AG09319 (cell line): ENCODE measurements at regions not wholly inside any gene's neighbourhood (a gene's known extent, or its start where the extent isn't known, plus 50 kb on each side); places are given as distances from the start of the nearest gene placed in this dataset.

Source experiments
- DNase-seq: peaks from one replicate; pipeline ENCODE4 v3.0.0-alpha.2; 2010; ENCODE audit warnings: low read depth; ENCODE audit errors: extremely low read depth
- TF ChIP-seq, protein P1 (sequence below): IDR thresholded peaks from 2 replicates; pipeline ENCODE4 v1.5.1; 2011; ENCODE audit warnings: low read depth, mild to moderate bottlenecking, inconsistent platforms, low read length, moderate library complexity

DNA sequence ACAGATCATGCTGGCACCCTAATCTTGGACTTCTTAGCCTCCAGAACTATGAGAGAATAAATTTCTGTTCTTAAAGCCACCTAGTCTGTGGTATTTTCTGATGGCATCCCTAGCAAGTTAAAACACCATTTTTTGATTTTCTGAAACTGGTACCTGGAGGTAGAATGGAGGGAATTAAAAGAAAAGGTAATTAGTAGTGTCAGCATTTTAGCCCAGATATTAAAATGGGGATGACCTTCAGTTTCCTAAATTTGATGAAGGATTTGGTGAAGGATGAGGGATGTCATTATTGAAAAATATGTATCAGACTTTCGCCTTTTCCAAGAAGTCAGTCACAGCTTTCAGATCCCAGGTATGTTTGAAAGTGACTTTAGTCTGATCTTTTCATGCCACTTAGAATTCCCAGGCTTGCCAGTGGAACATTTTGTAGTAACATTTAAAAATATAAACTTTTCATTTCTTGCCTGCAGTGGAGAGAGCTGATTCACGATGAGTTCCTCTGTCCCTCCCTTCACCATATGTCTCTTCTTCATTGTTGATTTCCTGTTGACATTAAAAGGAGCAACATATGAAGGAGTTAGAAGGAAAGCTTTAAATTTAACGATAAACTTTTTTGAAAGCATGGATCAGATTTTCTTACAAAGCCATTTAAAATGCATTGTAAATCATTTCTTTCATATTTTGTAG is 169.4 kb downstream of the SLIT2 start:
- no peak for DNase-seq
- TF ChIP-seq, protein P1, sequence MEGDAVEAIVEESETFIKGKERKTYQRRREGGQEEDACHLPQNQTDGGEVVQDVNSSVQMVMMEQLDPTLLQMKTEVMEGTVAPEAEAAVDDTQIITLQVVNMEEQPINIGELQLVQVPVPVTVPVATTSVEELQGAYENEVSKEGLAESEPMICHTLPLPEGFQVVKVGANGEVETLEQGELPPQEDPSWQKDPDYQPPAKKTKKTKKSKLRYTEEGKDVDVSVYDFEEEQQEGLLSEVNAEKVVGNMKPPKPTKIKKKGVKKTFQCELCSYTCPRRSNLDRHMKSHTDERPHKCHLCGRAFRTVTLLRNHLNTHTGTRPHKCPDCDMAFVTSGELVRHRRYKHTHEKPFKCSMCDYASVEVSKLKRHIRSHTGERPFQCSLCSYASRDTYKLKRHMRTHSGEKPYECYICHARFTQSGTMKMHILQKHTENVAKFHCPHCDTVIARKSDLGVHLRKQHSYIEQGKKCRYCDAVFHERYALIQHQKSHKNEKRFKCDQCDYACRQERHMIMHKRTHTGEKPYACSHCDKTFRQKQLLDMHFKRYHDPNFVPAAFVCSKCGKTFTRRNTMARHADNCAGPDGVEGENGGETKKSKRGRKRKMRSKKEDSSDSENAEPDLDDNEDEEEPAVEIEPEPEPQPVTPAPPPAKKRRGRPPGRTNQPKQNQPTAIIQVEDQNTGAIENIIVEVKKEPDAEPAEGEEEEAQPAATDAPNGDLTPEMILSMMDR: no peak

GRCh38 chr4:20421603-20421985 is 169.9 kb downstream of the SLIT2 start:
- TF ChIP-seq, protein P1: no peak
- no peak for DNase-seq

DNA sequence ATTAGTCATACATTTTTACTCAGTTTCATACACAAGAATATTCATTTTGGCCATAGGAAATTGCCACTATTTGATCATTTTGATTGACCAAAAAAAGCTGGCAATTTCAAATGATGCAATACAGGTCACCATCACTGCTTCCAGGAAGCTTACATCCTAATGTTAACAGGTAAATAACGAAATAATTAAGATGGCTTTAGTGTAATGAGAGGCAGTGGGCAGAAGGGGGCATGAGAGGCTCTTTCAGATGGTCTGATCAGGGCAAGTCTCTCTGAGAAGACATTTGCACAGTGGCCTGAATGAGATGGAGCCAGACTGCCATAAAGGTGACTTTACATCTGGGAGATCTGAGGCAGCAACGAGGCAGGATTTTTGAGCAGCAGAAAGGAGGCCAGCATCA is 170.7 kb downstream of the SLIT2 start:
- TF ChIP-seq, protein P1: peak; percentile 43
- DNase-seq: no peak

DNA sequence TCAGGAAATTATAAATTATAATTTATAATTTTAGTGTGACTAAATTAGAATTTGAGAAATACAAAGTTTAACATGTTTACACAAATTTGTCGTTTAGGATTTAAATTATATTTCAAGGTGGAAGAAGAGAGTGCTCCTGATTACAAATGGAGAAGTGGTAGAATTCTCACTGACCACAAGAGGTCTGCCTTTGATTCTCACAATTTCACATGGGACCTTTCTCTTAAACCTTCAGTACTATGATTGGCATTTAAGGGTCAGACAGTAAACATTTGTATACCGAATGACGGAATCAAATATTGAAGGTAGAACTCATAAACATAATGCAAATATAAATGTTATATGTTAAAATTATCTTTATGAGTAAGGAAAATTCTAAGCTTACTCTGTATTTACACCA is 171.7 kb downstream of the SLIT2 start:
- TF ChIP-seq, protein P1: no peak

DNA sequence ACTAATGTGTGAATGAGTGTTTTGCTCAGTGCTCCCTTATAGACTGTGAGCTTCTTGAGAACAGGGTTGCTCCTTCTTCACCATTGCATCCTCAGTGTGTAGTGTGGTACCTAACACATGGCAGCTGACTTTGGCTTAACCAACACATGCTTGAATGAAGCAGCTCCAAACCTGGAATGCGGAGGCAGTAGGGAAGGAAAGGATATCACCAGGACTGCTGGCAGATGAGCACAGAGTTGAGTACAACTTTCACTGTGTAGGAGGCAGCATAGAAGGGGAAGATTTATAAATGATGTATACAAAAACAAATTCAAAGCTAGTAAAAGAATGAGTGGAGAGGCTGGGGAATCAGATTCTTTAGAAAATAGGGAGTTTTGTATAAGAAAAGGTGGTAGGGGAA is 174.3 kb downstream of the SLIT2 start:
- TF ChIP-seq, protein P1: no peak
- DNase-seq: no peak

More for the DNA sequence above, 171.7 kb downstream of the SLIT2 start:
- no peak for DNase-seq

- TF ChIP-seq, protein P1: peak; percentile 17
- no peak for DNase-seq
These were observed 176.9 kb downstream of the SLIT2 start for GRCh38 chr4:20428436-20429160.

GRCh38 chr4:20430259-20430941 is 178.7 kb downstream of the SLIT2 start:
- no peak for DNase-seq
- TF ChIP-seq, protein P1: no peak
